SU-DHL-6 (cell line): ENCODE measurements at regions not wholly inside any gene's neighbourhood (a gene's known extent, or its start where the extent isn't known, plus 50 kb on each side); places are given as distances from the start of the nearest gene placed in this dataset.

Source experiments
- H2AFZ ChIP-seq: fragments of 200-600 bp; sonication (generic); 2 replicates; pipeline ENCODE4 v1.6.1; 2014; ENCODE audit warnings: low read depth, mild to moderate bottlenecking, moderate library complexity, mixed read lengths, antibody characterized with exemption, low read length; ENCODE audit not compliant: severe bottlenecking
- H3F3A ChIP-seq: fragments of 200-600 bp; shearing (Covaris generic); 2 replicates; pipeline ENCODE4 v1.6.0; 2016; ENCODE audit warnings: antibody characterized with exemption, mild to moderate bottlenecking; ENCODE audit not compliant: insufficient read depth
- H3K27ac ChIP-seq: fragments of 200-600 bp; sonication (generic); 2 replicates; pipeline ENCODE4 v1.5.1; 2016; ENCODE audit warnings: low read depth, mild to moderate bottlenecking, low read length, moderate library complexity, mixed read lengths
- H3K27me3 ChIP-seq: fragments of 200-600 bp; sonication (generic), shearing (Covaris generic); 2 replicates; pipeline ENCODE4 v1.6.0; 2014; ENCODE audit warnings: mild to moderate bottlenecking, low read length
- H3K36me3 ChIP-seq: fragments of 200-600 bp; sonication (generic); 2 replicates; pipeline ENCODE4 v1.6.1; 2014; ENCODE audit warnings: mild to moderate bottlenecking, low read length, mixed read lengths
- H3K4me2 ChIP-seq: fragments of 300-600, 200-600 bp; shearing (Covaris generic), sonication (generic); 2 replicates; pipeline ENCODE4 v1.6.0; 2014; ENCODE audit warnings: low read length, low read depth, mild to moderate bottlenecking; ENCODE audit not compliant: poor library complexity, severe bottlenecking
- H3K4me3 ChIP-seq: fragments of 200-600 bp; sonication (generic); 2 replicates; pipeline ENCODE4 v1.5.1; 2014; ENCODE audit warnings: antibody characterized with exemption, low read length, mild to moderate bottlenecking, mixed read lengths; ENCODE audit not compliant: insufficient read depth, poor library complexity, severe bottlenecking
- H3K79me2 ChIP-seq: fragments of 200-600 bp; sonication (generic); 2 replicates; pipeline ENCODE4 v1.6.1; 2014; ENCODE audit warnings: mild to moderate bottlenecking, low read length, moderate library complexity; ENCODE audit not compliant: insufficient read depth
- H3K9ac ChIP-seq: fragments of 200-600 bp; sonication (generic); 2 replicates; pipeline ENCODE4 v1.7.0; 2014; ENCODE audit warnings: mild to moderate bottlenecking, low read length
- H3K9me2 ChIP-seq: fragments of 200-600 bp; sonication (generic); replicated peaks from 2 replicates; pipeline ENCODE4 v1.6.1; 2014; ENCODE audit warnings: low read length; ENCODE audit not compliant: insufficient read depth
- H3K9me3 ChIP-seq: fragments of 200-600 bp; sonication (generic); 2 replicates; pipeline ENCODE4 v1.6.1; 2014; ENCODE audit warnings: low read length, mixed read lengths; ENCODE audit not compliant: insufficient read depth
- H4K20me1 ChIP-seq: fragments of 200-600 bp; sonication (generic); 2 replicates; pipeline ENCODE4 v1.6.1; 2014; ENCODE audit warnings: low read depth, mild to moderate bottlenecking, antibody characterized with exemption, low read length, moderate library complexity, mixed read lengths
- EZH2phosphoT487 ChIP-seq: fragments of 200-600 bp; sonication (generic), shearing (Covaris generic); conservative IDR thresholded peaks from 2 replicates; pipeline ENCODE4 v1.6.1; 2018; ENCODE audit warnings: mild to moderate bottlenecking, antibody characterized with exemption, low read length, moderate library complexity, mixed read lengths
- TF ChIP-seq, protein P1 (sequence below): fragments of 200-600 bp; sonication (generic); IDR thresholded peaks from one replicate; pipeline ENCODE4 v1.5.1; 2017; ENCODE audit warnings: antibody characterized with exemption, mild to moderate bottlenecking, low read length, moderate library complexity; ENCODE audit not compliant: insufficient read depth, poor library complexity, severe bottlenecking

- Histone ChIP-seq H3K27me3 (no peaks in the 10 kb centered on the region), H3K9me3 (no peaks in the 10 kb centered on the region), H3K4me3 (no peak overlapping the region), H3K9ac (no peak overlapping the region), H4K20me1 (no peaks in the 10 kb centered on the region), H3F3A (no peaks in the 10 kb centered on the region), H3K79me2 (no peaks in the 10 kb centered on the region), H3K36me3 (no peaks in the 10 kb centered on the region), H3K27ac (no peak overlapping the region), H3K9me2 (no peaks in the 10 kb centered on the region), H3K4me2 (no peak overlapping the region), H2AFZ (no peak overlapping the region)
- TF ChIP-seq EZH2phosphoT487, result no peak
- TF ChIP-seq, protein P1, sequence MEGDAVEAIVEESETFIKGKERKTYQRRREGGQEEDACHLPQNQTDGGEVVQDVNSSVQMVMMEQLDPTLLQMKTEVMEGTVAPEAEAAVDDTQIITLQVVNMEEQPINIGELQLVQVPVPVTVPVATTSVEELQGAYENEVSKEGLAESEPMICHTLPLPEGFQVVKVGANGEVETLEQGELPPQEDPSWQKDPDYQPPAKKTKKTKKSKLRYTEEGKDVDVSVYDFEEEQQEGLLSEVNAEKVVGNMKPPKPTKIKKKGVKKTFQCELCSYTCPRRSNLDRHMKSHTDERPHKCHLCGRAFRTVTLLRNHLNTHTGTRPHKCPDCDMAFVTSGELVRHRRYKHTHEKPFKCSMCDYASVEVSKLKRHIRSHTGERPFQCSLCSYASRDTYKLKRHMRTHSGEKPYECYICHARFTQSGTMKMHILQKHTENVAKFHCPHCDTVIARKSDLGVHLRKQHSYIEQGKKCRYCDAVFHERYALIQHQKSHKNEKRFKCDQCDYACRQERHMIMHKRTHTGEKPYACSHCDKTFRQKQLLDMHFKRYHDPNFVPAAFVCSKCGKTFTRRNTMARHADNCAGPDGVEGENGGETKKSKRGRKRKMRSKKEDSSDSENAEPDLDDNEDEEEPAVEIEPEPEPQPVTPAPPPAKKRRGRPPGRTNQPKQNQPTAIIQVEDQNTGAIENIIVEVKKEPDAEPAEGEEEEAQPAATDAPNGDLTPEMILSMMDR, result no peak
These were observed 444.9 kb downstream of the PCDH20 start for GRCh38 chr13:60970736-60971135.

- no peak overlapping the region for H2AFZ ChIP-seq
- H3K79me2 ChIP-seq, result no peaks in the 10 kb centered on the region
- H3K36me3 ChIP-seq, result no peaks in the 10 kb centered on the region
- H3K27ac ChIP-seq, result no peak overlapping the region
- H3K9me3 ChIP-seq, result no peaks in the 10 kb centered on the region
- H3F3A ChIP-seq, result no peaks in the 10 kb centered on the region
- H3K9ac ChIP-seq, result no peak overlapping the region
- no peaks in the 10 kb centered on the region for H4K20me1 ChIP-seq
- H3K4me2 ChIP-seq, result no peak overlapping the region
- H3K9me2 ChIP-seq, result no peaks in the 10 kb centered on the region
- no peaks in the 10 kb centered on the region for H3K27me3 ChIP-seq
- TF ChIP-seq, protein P1, result no peak
- TF ChIP-seq EZH2phosphoT487, result no peak
- no peak overlapping the region for H3K4me3 ChIP-seq
These were observed 446.0 kb downstream of the PCDH20 start for GRCh38 chr13:60969656-60970055.

GRCh38 chr13:60959427-60959826 lies 456.2 kb downstream of the PCDH20 start:
- TF ChIP-seq EZH2phosphoT487, result no peak
- TF ChIP-seq, protein P1, result no peak
- Histone ChIP-seq H3K4me2 (no peak overlapping the region), H3F3A (no peaks in the 10 kb centered on the region), H3K9ac (no peak overlapping the region), H3K79me2 (no peaks in the 10 kb centered on the region), H3K9me3 (no peaks in the 10 kb centered on the region), H3K27me3 (no peaks in the 10 kb centered on the region), H4K20me1 (no peaks in the 10 kb centered on the region), H3K36me3 (no peaks in the 10 kb centered on the region), H3K9me2 (no peaks in the 10 kb centered on the region), H3K27ac (no peak overlapping the region), H2AFZ (no peak overlapping the region), H3K4me3 (no peak overlapping the region)

DNA sequence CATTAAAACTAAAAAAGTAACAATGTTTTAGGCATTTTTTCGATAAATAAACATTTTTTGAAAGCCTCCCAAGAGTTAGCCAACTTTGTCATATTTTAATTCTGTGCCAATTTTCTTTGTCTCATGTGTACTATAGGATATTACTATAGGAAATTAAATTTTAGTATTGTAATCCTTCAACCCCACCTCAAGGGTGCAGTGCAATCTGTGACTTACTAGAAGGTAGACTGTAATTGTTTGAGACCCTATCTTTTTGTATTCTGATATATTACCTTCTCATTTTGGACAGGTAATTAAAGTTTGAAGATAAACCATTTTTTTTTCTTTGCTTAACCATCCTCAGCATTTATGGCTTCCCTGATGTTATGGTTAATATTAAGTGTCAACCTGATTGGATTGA lies 457.8 kb downstream of the PCDH20 start:
- no peaks in the 10 kb centered on the region for H3K27me3 ChIP-seq
- H3K79me2 ChIP-seq, result no peaks in the 10 kb centered on the region
- no peaks in the 10 kb centered on the region for H3F3A ChIP-seq
- H3K27ac ChIP-seq, result no peak overlapping the region
- no peak overlapping the region for H2AFZ ChIP-seq
- TF ChIP-seq, protein P1, result no peak
- no peak for TF ChIP-seq EZH2phosphoT487
- no peak overlapping the region for H3K4me2 ChIP-seq
- no peaks in the 10 kb centered on the region for H3K9me2 ChIP-seq
- no peaks in the 10 kb centered on the region for H4K20me1 ChIP-seq
- H3K36me3 ChIP-seq, result no peaks in the 10 kb centered on the region
- H3K4me3 ChIP-seq, result no peak overlapping the region
- no peak overlapping the region for H3K9ac ChIP-seq
- H3K9me3 ChIP-seq, result no peaks in the 10 kb centered on the region
